NT2/D1 (cell line): ENCODE measurements at regions not wholly inside any gene's neighbourhood (a gene's known extent, or its start where the extent isn't known, plus 50 kb on each side); places are given as distances from the start of the nearest gene placed in this dataset.

Experiments used
- SUZ12 ChIP-seq: IDR thresholded peaks from 2 replicates; pipeline ENCODE4 v1.6.1; 2011; ENCODE audit not compliant: insufficient read length, insufficient read depth; ENCODE audit errors: extremely low read depth
- YY1 ChIP-seq: IDR thresholded peaks from 2 replicates; pipeline ENCODE4 v1.6.1; 2011; ENCODE audit not compliant: insufficient read length, insufficient read depth
- ZNF274 ChIP-seq: IDR thresholded peaks from 2 replicates; pipeline ENCODE4 v1.6.1; 2011; ENCODE audit warnings: mild to moderate bottlenecking, low read depth, low read length

GRCh38 chr17:6304894-6305612, 129.9 kb downstream of the AIPL1 start:
- TF ChIP-seq ZNF274 (no peak), YY1 (no peak), SUZ12 (no peak)
